Natural killer cell (primary cell): ENCODE measurements at regions not wholly inside any gene's neighbourhood (a gene's known extent, or its start where the extent isn't known, plus 50 kb on each side); places are given as distances from the start of the nearest gene placed in this dataset.
A peak's percentile ranks its signal among the peaks of the same experiment; 100 is the strongest.
"Not testable (repeated sequence)": the region's sequence is repeated elsewhere in the genome, so short reads cannot be mapped to it uniquely, and the experiment has no call there.

Source experiments
- ATAC-seq, 3 donors: fragments of 150-1000 bp in 2 of 3; fragments of 200-7000 bp in 1 of 3; cut with Tn5 transposase; 1 replicate in 1 of 3; 2 replicates in 2 of 3; pipeline ENCODE4 v1.10.0; 2021; ENCODE audit warnings: mild to moderate bottlenecking in 2 of 3, moderate library complexity in 2 of 3
- DNase-seq, 2 donors: peaks; one replicate each; pipeline versions ENCODE4 v3.0.0 to v3.0.0-alpha.2; 2013 to 2021; ENCODE audit warnings: mixed read lengths in 1 of 2
- H3K27ac ChIP-seq: one replicate; pipeline ENCODE4 v1.5.1; 2013; ENCODE audit warnings: mild to moderate bottlenecking, low read length
- H3K27me3 ChIP-seq: one replicate; pipeline ENCODE4 v1.6.1; 2013; ENCODE audit warnings: low read length; ENCODE audit not compliant: control insufficient read depth, insufficient read depth
- H3K36me3 ChIP-seq: one replicate; pipeline ENCODE4 v1.6.1; 2013; ENCODE audit warnings: low read length; ENCODE audit not compliant: control insufficient read depth, insufficient read depth
- H3K4me1 ChIP-seq: one replicate; pipeline ENCODE4 v1.6.1; 2013; ENCODE audit warnings: low read length; ENCODE audit not compliant: control insufficient read depth, insufficient read depth
- H3K4me3 ChIP-seq: one replicate; pipeline ENCODE4 v1.5.1; 2013; ENCODE audit warnings: low read length
- H3K9me3 ChIP-seq: one replicate; pipeline ENCODE4 v1.6.1; 2013; ENCODE audit warnings: low read length; ENCODE audit not compliant: control insufficient read depth, insufficient read depth
- H3K27ac Mint-ChIP-seq, 2 donors: one replicate each; pipeline ENCODE4 v1.8.0; 2022; ENCODE audit warnings: mild to moderate bottlenecking in 2 of 2, mixed read lengths in 2 of 2, moderate library complexity in 1 of 2
- H3K27me3 Mint-ChIP-seq, 2 donors: one replicate each; pipeline ENCODE4 v1.8.0; 2022; ENCODE audit warnings: low read depth in 2 of 2, mixed read lengths in 2 of 2
- H3K36me3 Mint-ChIP-seq: one replicate; pipeline ENCODE4 v1.8.0; 2022; ENCODE audit warnings: mixed read lengths
- H3K4me1 Mint-ChIP-seq, 2 donors: one replicate each; pipeline ENCODE4 v1.8.0; 2022; ENCODE audit warnings: mixed read lengths in 2 of 2
- H3K4me3 Mint-ChIP-seq: one replicate; pipeline ENCODE4 v1.8.0; 2022; ENCODE audit warnings: mild to moderate bottlenecking, moderate library complexity, mixed read lengths
- H3K9me3 Mint-ChIP-seq, 2 donors: one replicate each; pipeline ENCODE4 v1.8.0; 2022; ENCODE audit warnings: mixed read lengths in 2 of 2
- WGBS: methylation state at CpG from one replicate; pipeline ENCODE4 v1.1.7; 2013; ENCODE audit warnings: missing lambda C conversion rate; ENCODE audit not compliant: insufficient coverage; 5-methylcytosine and 5-hydroxymethylcytosine counted together
- intact Hi-C: fragments of 100-400 bp; cut with micrococcal nuclease; formaldehyde crosslinking; loops from one replicate; pipeline ENCODE4 v1.14.2; 2022

DNA sequence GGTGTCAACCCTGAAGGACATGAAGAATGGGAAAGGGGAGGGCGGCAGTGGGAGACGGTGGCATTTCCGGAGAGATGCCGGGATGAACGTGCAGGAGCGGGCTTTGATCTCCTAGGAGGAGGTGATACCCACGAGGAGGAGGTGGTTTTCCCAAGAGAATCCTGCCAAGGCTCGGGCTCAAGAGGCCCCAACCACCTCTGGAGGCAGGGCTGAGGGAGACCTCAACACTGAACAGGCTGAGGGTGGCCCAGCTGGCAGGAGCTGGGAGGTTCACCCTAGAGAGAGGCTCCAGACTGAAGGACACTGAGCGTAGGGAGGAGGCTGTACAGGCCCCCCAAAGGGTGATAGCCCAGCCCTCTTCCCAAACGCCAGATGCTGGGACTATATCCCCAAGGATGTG, 422.2 kb upstream of the ZNF722 start:
- intact Hi-C loops = not testable (repeated sequence)

GRCh38 chr7:63577066-63577465, 421.6 kb upstream of the ZNF722 start:
- H3K9me3 Mint-ChIP-seq, H3K4me3 Mint-ChIP-seq, H3K36me3 ChIP-seq, H3K27me3 ChIP-seq, H3K4me1 Mint-ChIP-seq, H3K27ac ChIP-seq, H3K27ac Mint-ChIP-seq, H3K4me1 ChIP-seq, H3K27me3 Mint-ChIP-seq, DNase-seq, H3K36me3 Mint-ChIP-seq, ATAC-seq, intact Hi-C loops, H3K4me3 ChIP-seq: not testable (repeated sequence)
- peaks cover 26% of the 10 kb centered on the region for H3K9me3 ChIP-seq
- WGBS = 86% methylated on average over 1 of the region's 5 CpGs

More for the DNA sequence above, 422.2 kb upstream of the ZNF722 start:
- H3K4me3 Mint-ChIP-seq, ATAC-seq, H3K9me3 Mint-ChIP-seq, H3K36me3 Mint-ChIP-seq, H3K27me3 Mint-ChIP-seq, DNase-seq, H3K27ac Mint-ChIP-seq, H3K4me1 ChIP-seq, H3K4me3 ChIP-seq, H3K36me3 ChIP-seq, H3K4me1 Mint-ChIP-seq, H3K27ac ChIP-seq, H3K27me3 ChIP-seq: not testable (repeated sequence)
- peaks cover 26% of the 10 kb centered on the region for H3K9me3 ChIP-seq
- 83% methylated on average over 10 of the region's 10 CpGs for WGBS

- H3K4me3 ChIP-seq, H3K36me3 ChIP-seq, intact Hi-C loops, ATAC-seq, H3K4me3 Mint-ChIP-seq, H3K27ac ChIP-seq, H3K9me3 Mint-ChIP-seq, H3K4me1 ChIP-seq, H3K27ac Mint-ChIP-seq, H3K36me3 Mint-ChIP-seq, DNase-seq, H3K27me3 Mint-ChIP-seq, H3K4me1 Mint-ChIP-seq, H3K27me3 ChIP-seq: not testable (repeated sequence)
- peaks cover 31% of the 10 kb centered on the region for H3K9me3 ChIP-seq
- 96% methylated on average over 5 of the region's 12 CpGs for WGBS
Measured at GRCh38 chr7:63580045-63580444, 418.6 kb upstream of the ZNF722 start.

- H3K4me1 Mint-ChIP-seq, H3K36me3 ChIP-seq, ATAC-seq, H3K27me3 ChIP-seq, H3K27ac Mint-ChIP-seq, H3K4me3 Mint-ChIP-seq, H3K27ac ChIP-seq, H3K9me3 Mint-ChIP-seq, H3K36me3 Mint-ChIP-seq, H3K4me3 ChIP-seq, DNase-seq, H3K27me3 Mint-ChIP-seq, intact Hi-C loops, H3K4me1 ChIP-seq: not testable (repeated sequence)
- WGBS = 93% methylated on average over 18 of the region's 28 CpGs
- H3K9me3 ChIP-seq = peaks cover 28% of the 10 kb centered on the region
Measured at GRCh38 chr7:63580536-63581300, 417.9 kb upstream of the ZNF722 start.

- H3K27ac Mint-ChIP-seq, H3K4me1 Mint-ChIP-seq, H3K4me3 ChIP-seq, H3K36me3 Mint-ChIP-seq, H3K4me1 ChIP-seq, intact Hi-C loops, H3K27ac ChIP-seq, H3K27me3 Mint-ChIP-seq, H3K36me3 ChIP-seq, H3K27me3 ChIP-seq, H3K9me3 Mint-ChIP-seq, ATAC-seq, DNase-seq, H3K4me3 Mint-ChIP-seq: not testable (repeated sequence)
- WGBS = 93% methylated on average over 12 of the region's 12 CpGs
- peaks cover 14% of the 10 kb centered on the region for H3K9me3 ChIP-seq
Measured at GRCh38 chr7:63582771-63583170, 415.9 kb upstream of the ZNF722 start.

DNA sequence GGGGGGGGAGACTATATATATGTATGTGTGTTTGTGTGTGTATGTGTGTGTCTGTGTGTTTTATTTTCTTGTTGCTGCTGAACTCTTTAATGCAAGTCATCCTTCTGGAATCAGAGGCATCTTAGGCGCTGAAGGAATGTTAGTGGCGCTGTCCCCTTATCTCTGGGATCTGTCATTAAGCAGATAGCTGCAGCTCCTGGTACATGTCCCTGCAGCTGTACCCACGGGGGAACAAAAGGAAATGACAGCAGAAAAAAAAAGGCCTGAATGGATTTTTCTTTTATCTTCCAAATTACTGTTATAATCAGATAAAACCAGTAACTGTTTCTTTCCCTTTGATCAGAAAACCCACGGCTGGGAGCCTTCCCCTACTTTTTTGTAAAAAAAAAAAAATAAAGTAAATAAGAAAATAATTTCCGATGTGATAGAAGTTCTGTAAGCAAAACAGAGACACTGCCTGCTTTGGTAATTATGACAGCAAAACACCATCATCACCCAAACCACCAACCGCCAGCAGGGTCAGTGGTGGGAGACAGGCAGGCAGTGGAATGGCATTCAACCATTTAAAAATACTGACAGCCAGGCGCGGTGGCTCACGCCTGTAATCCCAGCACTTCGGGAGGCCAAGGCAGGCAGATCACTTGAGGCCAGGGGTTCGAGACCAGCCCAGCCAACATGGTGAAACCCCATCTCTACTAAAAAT, 411.3 kb upstream of the ZNF722 start:
- H3K4me1 Mint-ChIP-seq, intact Hi-C loops, H3K4me3 ChIP-seq, H3K9me3 Mint-ChIP-seq, H3K4me1 ChIP-seq, H3K36me3 Mint-ChIP-seq, H3K27ac ChIP-seq, DNase-seq, H3K36me3 ChIP-seq, H3K27me3 Mint-ChIP-seq, H3K9me3 ChIP-seq, H3K27me3 ChIP-seq, H3K4me3 Mint-ChIP-seq, ATAC-seq, H3K27ac Mint-ChIP-seq: not testable (repeated sequence)
- WGBS = no CpG with 5 or more reads among the region's 11 CpGs

DNA sequence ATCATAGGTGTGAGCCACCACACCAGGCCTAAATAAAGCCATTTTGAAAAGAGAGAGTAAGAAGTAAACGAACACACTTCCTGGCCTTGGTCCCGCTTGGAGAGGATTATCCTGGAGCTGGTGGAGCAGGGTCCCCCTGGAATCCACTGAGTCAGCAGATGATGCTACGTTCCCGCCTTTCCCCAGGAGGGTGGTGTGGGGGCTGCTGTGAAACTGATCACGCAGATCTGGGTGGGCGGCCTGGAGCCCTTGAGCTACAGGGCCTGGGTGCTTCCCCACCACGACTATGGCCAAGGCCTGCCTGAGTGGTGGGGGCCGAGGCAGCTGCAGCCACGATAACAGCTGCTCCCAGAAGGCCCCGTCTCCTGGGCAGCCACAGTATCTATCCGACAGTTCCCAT, 407.4 kb upstream of the ZNF722 start:
- H3K4me1 ChIP-seq, intact Hi-C loops, H3K27ac ChIP-seq, H3K27ac Mint-ChIP-seq, H3K36me3 ChIP-seq, H3K36me3 Mint-ChIP-seq, H3K4me3 ChIP-seq, H3K27me3 ChIP-seq, H3K4me3 Mint-ChIP-seq, H3K9me3 Mint-ChIP-seq, H3K27me3 Mint-ChIP-seq, H3K9me3 ChIP-seq, H3K4me1 Mint-ChIP-seq, DNase-seq: not testable (repeated sequence)
- ATAC-seq = peak in 1 of 3 donors; percentile 27
- 91% methylated on average over 4 of the region's 11 CpGs for WGBS

DNA sequence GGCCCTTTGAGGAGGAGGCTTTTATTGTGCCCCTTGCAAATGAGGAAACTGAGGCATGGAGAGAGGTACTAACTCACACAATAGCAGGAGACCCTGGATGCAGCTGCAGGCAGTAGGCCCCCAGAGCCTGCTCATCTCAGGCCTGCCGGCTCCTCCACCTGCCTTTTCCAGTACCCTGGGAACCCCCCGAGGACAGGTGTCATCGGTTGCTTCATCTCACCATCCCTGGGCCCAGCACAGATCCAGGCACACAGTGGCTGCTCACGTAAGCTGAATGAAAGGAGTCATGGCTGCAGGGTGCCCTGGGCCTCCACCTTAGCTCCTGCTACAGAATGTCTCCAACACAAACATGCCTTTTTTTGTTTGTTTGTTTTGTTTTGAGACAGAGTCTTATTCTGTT, 394.8 kb upstream of the ZNF722 start:
- H3K4me1 ChIP-seq, H3K4me3 Mint-ChIP-seq, H3K27ac Mint-ChIP-seq, ATAC-seq, intact Hi-C loops, H3K27ac ChIP-seq, H3K4me3 ChIP-seq, H3K36me3 Mint-ChIP-seq, H3K36me3 ChIP-seq, DNase-seq, H3K4me1 Mint-ChIP-seq, H3K27me3 ChIP-seq, H3K9me3 ChIP-seq, H3K9me3 Mint-ChIP-seq, H3K27me3 Mint-ChIP-seq: not testable (repeated sequence)
- no CpG with 5 or more reads among the region's 4 CpGs for WGBS
